GM20000 (cell line): ENCODE measurements at regions not wholly inside any gene's neighbourhood (a gene's known extent, or its start where the extent isn't known, plus 50 kb on each side); places are given as distances from the start of the nearest gene placed in this dataset.

ENCODE experiments used
- DNase-seq: peaks from one replicate; pipeline ENCODE4 v3.0.0; 2012; ENCODE audit warnings: low spot score
- TF ChIP-seq, protein P1 (sequence below): IDR thresholded peaks from 2 replicates; pipeline ENCODE4 v1.5.1; 2012; ENCODE audit warnings: mild to moderate bottlenecking, control low read depth; ENCODE audit errors: extremely low read depth, missing control alignments

GRCh38 chr4:170671171-170671570, 581.4 kb upstream of the AADAT start:
- TF ChIP-seq, protein P1, sequence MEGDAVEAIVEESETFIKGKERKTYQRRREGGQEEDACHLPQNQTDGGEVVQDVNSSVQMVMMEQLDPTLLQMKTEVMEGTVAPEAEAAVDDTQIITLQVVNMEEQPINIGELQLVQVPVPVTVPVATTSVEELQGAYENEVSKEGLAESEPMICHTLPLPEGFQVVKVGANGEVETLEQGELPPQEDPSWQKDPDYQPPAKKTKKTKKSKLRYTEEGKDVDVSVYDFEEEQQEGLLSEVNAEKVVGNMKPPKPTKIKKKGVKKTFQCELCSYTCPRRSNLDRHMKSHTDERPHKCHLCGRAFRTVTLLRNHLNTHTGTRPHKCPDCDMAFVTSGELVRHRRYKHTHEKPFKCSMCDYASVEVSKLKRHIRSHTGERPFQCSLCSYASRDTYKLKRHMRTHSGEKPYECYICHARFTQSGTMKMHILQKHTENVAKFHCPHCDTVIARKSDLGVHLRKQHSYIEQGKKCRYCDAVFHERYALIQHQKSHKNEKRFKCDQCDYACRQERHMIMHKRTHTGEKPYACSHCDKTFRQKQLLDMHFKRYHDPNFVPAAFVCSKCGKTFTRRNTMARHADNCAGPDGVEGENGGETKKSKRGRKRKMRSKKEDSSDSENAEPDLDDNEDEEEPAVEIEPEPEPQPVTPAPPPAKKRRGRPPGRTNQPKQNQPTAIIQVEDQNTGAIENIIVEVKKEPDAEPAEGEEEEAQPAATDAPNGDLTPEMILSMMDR, result no peak
- no peak for DNase-seq

DNA sequence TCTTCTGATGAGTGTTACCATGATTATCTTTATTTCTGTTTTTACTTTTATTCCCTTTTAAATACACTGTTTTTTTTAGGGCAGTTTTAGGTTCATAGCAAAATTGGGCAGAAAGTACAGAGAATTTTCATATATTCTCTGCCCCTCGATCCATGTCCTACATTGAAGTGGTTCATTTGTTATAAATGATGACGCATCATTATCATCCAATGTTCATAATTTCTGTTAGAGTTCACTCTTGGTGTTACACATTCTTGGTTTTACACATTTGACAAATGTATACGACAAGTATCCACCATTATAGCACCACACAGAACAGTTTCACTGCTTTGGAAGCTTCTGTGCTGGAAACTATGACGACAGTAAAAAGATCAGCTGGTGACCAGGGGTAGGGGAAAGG, 578.1 kb upstream of the AADAT start:
- TF ChIP-seq, protein P1, result no peak
- DNase-seq, result no peak

GRCh38 chr4:170666909-170667308, 577.2 kb upstream of the AADAT start:
- no peak for DNase-seq
- TF ChIP-seq, protein P1, result no peak

- DNase-seq, result no peak
- TF ChIP-seq, protein P1, result no peak
Observed at GRCh38 chr4:170662250-170662649, 572.5 kb upstream of the AADAT start.

- DNase-seq, result no peak
- TF ChIP-seq, protein P1, result no peak
Observed at GRCh38 chr4:170657761-170658160, 568.0 kb upstream of the AADAT start.

GRCh38 chr4:170656506-170656905, 566.8 kb upstream of the AADAT start:
- TF ChIP-seq, protein P1, result no peak
- no peak for DNase-seq

GRCh38 chr4:170652571-170652970, 562.8 kb upstream of the AADAT start:
- no peak for DNase-seq
- TF ChIP-seq, protein P1, result no peak
